Esophagus muscularis mucosa (tissue), 4 donors: ENCODE measurements at regions not wholly inside any gene's neighbourhood (a gene's known extent, or its start where the extent isn't known, plus 50 kb on each side); places are given as distances from the start of the nearest gene placed in this dataset.

Experiments used
- DNase-seq: peaks from one replicate; pipeline ENCODE4 v3.0.0-alpha.2; 2017; ENCODE audit errors: extremely low spot score
- H3K27ac ChIP-seq, 4 donors: fragments of 200-600 bp; sonication (generic); replicated peaks in 1 of 4; 1 replicate in 3 of 4; 2 replicates in 1 of 4; pipeline ENCODE4 v1.5.1; 2016 to 2019; ENCODE audit warnings: mild to moderate bottlenecking in 1 of 4
- H3K27me3 ChIP-seq, 4 donors: fragments of 200-600 bp; sonication (generic); one replicate each; pipeline versions ENCODE4 v1.5.1 to v1.6.0; 2016 to 2019
- H3K36me3 ChIP-seq, 4 donors: fragments of 200-600 bp; sonication (generic); one replicate each; pipeline ENCODE4 v1.5.1; 2016 to 2019
- H3K4me1 ChIP-seq, 4 donors: fragments of 200-600 bp; sonication (generic); one replicate each; pipeline ENCODE4 v1.5.1; 2016 to 2019
- H3K4me3 ChIP-seq, 4 donors: fragments of 200-600 bp; sonication (generic); 1 replicate in 2 of 4; 2 replicates in 2 of 4; pipeline ENCODE4 v1.5.1; 2016 to 2019; ENCODE audit warnings: mild to moderate bottlenecking in 4 of 4, moderate library complexity in 1 of 4
- H3K9me3 ChIP-seq, 4 donors: fragments of 200-600 bp; sonication (generic); 1 replicate in 3 of 4; 2 replicates in 1 of 4; pipeline ENCODE4 v1.5.1; 2016 to 2019
- CTCF ChIP-seq, 3 experiments: fragments of 200-600 bp in 2 of 3; fragments of 450-650 bp in 1 of 3; sonication (generic) in 2 of 3; IDR thresholded peaks; one replicate each; pipeline ENCODE4 v1.5.1; 2017 to 2019; ENCODE audit warnings: antibody characterized with exemption in 3 of 3, mild to moderate bottlenecking in 2 of 3, moderate library complexity in 1 of 3
- EP300 ChIP-seq: sonication (generic); formaldehyde crosslinking; IDR thresholded peaks from one replicate; pipeline ENCODE4 v1.6.1; 2017; ENCODE audit warnings: antibody characterized with exemption
- POLR2A ChIP-seq: fragments of 450-650 bp; IDR thresholded peaks from one replicate; pipeline ENCODE4 v1.6.1; 2017; ENCODE audit warnings: antibody characterized with exemption, moderate library complexity, mild to moderate bottlenecking, low read depth
- POLR2AphosphoS5 ChIP-seq, 2 donors: sonication (generic); formaldehyde crosslinking; IDR thresholded peaks; one replicate each; pipeline ENCODE4 v1.6.1; 2017; ENCODE audit warnings: antibody characterized with exemption in 2 of 2
- WGBS: methylation state at CpG from one replicate; pipeline ENCODE4 v1.1.5; 2018; 5-methylcytosine and 5-hydroxymethylcytosine counted together
- intact Hi-C: fragments of 100-400 bp; cut with DNase I; formaldehyde crosslinking; loops from one replicate; pipeline ENCODE4 v1.15.1; 2023

DNA sequence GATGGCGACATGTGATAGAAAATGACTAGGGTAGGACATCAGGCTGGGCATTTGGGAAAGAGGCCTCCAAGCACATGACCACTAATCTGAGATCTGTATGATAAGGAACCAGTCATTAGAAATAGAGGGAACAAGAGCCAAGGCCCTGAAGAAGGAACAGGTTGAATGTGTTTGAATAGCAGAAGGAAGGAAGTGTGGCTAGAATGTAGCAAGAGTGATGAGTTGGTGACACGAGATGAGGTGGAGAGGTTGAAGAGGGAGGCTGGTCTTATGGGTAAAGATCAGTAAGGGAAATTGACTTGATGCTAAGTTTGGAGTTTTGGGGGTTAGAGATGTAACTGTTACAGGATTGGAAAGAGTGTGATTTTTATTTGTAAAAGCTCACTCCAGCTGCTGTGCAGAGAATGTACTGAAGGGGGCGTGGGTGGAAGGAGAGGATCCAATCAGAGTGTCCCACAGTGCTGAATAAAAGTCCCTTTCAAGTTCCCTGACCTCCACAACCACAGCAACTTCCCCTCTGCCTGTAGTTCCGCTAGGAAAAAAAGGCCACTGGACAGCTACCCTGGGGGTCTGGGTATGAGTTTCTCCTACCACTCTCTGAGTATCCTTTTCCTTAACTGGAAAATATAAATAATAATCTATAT, 295.0 kb downstream of the OMA1 start:
- Histone ChIP-seq H3K9me3 (no peaks in the 10 kb centered on the region), H3K27me3 (peaks cover 0 to 41% (median 20%) of the 10 kb centered on the region in 4 donors), H3K4me3 (no peak overlapping the region), H3K4me1 (peaks cover 21 to 28% (median 26%) of the 10 kb centered on the region in 4 donors), H3K27ac (no peak overlapping the region), H3K36me3 (no peaks in the 10 kb centered on the region)
- 50% methylated on average over 4 of the region's 4 CpGs for WGBS
- intact Hi-C loops = no loop called here
- DNase-seq = no peak
- no peak for TF ChIP-seq CTCF (IDR thresholded peaks at IDR 0.05)
- no peak for TF ChIP-seq POLR2AphosphoS5 (IDR thresholded peaks at IDR 0.05)
- no peak for TF ChIP-seq EP300
- TF ChIP-seq POLR2A = no peak

DNA sequence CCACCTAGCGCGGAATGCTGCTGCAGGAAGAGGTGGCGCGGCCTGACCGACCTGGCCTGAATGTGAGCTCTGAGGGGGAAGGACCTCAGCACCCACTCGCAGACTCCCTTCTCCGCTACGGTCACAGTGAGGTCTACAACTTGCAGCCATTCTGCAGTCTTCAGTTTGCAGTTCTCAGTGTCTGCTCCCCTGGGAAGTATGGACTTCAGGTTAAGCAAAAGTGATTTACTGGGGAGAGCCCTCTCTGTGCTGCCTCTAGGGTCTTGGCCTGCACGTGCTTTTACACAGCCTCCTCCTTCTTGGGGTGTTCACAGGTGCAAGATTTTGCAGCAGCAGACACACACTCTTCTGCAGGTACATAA, 296.0 kb downstream of the OMA1 start:
- Histone ChIP-seq H3K36me3 (no peaks in the 10 kb centered on the region), H3K4me3 (peak overlapping the region; percentile 34 to 44 (median 37)), H3K27me3 (peaks cover 0 to 49% (median 21%) of the 10 kb centered on the region in 4 donors), H3K27ac (no peak overlapping the region), H3K4me1 (peaks cover 21 to 28% (median 26%) of the 10 kb centered on the region in 4 donors), H3K9me3 (no peaks in the 10 kb centered on the region)
- WGBS = 20% methylated on average over 7 of the region's 9 CpGs
- no peak for TF ChIP-seq POLR2AphosphoS5 (IDR thresholded peaks at IDR 0.05)
- no peak for TF ChIP-seq POLR2A
- no peak for TF ChIP-seq EP300
- TF ChIP-seq CTCF (IDR thresholded peaks at IDR 0.05) = no peak
- DNase-seq = no peak
- intact Hi-C loops = no loop called here

DNA sequence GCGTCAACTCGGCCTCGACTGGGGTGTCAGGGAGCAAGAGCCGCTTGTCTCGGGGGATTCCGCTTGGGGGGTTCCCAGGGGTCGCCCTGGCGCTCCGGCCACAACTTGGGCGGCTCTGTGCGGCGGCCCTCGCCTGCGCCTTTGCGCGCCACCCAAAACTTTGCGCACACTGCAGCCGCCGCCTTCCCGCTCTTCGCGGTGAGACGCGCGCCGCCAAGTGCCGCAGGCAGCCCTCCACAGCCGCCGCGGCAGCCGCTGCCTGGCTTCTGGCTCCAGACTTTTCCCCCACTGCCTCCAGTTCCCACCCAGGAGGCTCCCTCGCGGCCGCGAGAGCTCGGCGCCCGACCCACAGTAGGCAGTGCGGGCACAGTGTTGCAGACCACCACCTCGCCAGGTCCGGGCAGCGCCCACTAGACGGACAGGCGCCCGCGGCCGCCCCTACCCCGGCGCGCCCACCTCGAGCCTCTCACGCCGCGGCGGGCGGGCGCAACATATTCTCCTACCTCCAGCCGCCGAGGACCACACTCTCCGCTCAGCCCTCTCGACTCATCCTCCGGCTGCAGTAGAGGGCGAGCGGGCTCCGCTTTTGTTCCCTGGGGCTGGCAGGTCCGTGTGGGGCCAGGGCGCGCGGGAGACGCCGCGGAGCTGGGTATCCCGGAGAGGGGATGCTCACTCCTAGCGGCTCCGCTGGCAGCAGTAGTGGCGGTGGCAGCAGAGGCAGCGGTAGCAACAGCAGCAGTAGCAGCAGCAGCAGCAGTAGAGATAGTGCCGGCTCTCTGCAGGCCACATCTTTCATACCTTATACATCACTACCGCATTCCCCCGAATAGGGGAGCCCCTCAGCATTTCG, 296.6 kb downstream of the OMA1 start:
- Histone ChIP-seq H3K36me3 (no peaks in the 10 kb centered on the region), H3K4me3 (peak overlapping the region; percentile 34 to 44 (median 37)), H3K27me3 (peaks cover 0 to 55% (median 21%) of the 10 kb centered on the region in 4 donors), H3K27ac (no peak overlapping the region), H3K4me1 (peaks cover 21 to 28% (median 26%) of the 10 kb centered on the region in 4 donors), H3K9me3 (no peaks in the 10 kb centered on the region)
- DNase-seq = no peak
- 3% methylated on average over 27 of the region's 81 CpGs for WGBS
- TF ChIP-seq POLR2A = no peak
- TF ChIP-seq CTCF (IDR thresholded peaks at IDR 0.05) = no peak
- TF ChIP-seq POLR2AphosphoS5 (IDR thresholded peaks at IDR 0.05) = no peak
- TF ChIP-seq EP300 = no peak
- intact Hi-C loops = no loop called here

- H3K36me3 ChIP-seq = no peaks in the 10 kb centered on the region
- no peaks in the 10 kb centered on the region for H3K9me3 ChIP-seq
- peaks cover 21 to 28% (median 26%) of the 10 kb centered on the region in 4 donors for H3K4me1 ChIP-seq
- H3K4me3 ChIP-seq = peak overlapping the region in 3 of 4 donors; percentile 34 to 44 (median 38)
- 4% methylated on average over 14 of the region's 14 CpGs for WGBS
- intact Hi-C loops = no loop called here
- no peak for DNase-seq
- peaks cover 0 to 56% (median 21%) of the 10 kb centered on the region in 4 donors for H3K27me3 ChIP-seq
- TF ChIP-seq CTCF (IDR thresholded peaks at IDR 0.05) (no peak), POLR2AphosphoS5 (IDR thresholded peaks at IDR 0.05) (no peak), EP300 (no peak), POLR2A (no peak)
- H3K27ac ChIP-seq = no peak overlapping the region
Observed at GRCh38 chr1:58249388-58249736, 297.2 kb downstream of the OMA1 start.
